ENCODE measurements at regions not wholly inside any gene's neighbourhood (a gene's known extent, or its start where the extent isn't known, plus 50 kb on each side); places are given as distances from the start of the nearest gene placed in this dataset.
"Not testable (repeated sequence)": the region's sequence is repeated elsewhere in the genome, so short reads cannot be mapped to it uniquely, and the experiment has no call there.

DNA sequence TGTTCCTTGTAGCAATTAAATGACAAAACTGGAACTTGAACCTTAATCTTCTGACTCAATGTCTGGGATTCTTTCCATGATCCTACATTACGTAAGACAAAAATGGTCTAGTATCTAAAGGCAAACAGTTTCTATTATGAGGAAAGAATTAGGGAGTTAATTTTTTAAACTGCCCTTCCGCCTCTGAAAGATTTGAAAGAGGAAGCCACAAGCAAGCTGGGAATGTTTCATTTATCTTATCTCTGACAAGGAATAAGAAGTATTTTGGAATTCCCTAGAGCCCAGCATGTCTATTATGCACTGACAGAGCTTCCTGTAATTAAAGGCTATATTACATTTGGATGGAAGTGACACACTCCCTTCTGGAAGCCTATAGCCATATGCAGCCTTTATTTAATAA is 558.8 kb upstream of the CDH2 start:
- DNase-seq: peak; percentile 96

DNA sequence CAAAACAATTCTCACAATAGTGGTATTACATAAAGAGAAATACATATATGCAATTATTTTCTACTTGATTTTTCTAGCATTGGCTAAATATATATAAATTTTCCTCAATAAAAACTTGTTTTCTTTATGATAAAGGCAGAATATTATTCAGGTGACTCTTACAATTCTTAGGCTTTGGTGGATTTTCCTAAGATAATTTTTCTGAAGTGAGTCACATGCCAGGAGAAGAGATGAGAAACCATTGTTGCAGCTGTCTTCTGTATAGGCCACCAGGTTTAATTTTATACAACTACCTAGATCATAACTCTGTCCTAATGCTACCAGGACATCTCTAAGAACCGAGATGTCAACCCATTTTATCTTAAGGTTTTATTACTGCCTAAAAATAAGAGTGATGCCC is 552.4 kb upstream of the CDH2 start:
- peak; percentile 63 for DNase-seq

DNA sequence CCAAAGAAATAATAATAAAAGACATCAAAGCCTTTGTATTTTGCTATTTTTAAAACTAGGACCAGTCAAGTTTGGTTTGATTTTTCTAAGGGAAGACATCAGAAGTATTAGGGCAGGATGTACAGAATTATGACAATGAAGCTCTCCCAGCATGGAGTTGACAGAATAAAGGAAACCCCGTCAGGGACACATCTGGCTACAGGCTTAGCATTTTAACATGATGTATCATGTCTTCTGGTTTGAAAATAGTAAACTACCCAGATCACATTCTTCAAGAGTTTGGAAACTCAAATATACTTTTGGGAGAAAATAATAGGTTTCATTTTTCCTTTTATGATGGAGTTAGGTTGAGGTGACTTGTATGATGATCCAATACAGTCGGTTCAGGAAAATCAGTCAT is 552.0 kb upstream of the CDH2 start:
- DNase-seq: peak; percentile 64

- DNase-seq: not testable (repeated sequence)
These were observed 550.3 kb upstream of the CDH2 start for GRCh38 chr18:28727189-28727588.

GRCh38 chr18:28725876-28726275 is 548.9 kb upstream of the CDH2 start:
- DNase-seq: peak; percentile 44

DNA sequence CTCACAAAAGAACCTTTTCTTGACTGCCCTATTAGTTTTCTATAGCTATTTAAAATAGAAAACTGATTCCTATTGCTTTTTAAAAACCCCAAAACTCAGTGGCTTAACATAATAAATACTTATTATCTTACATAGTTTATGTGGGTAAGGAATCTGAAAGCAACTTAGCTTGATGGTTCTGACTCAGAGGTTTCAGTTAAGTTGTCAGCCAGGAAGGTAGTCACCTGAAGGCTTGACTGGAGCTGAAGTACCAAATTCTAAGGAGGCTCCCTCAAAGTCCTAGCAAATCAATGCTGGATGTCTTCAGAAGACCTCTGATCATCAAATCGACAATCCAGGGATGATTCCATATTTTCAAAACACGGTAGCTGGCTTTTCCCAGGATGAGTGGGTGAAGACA is 546.6 kb upstream of the CDH2 start:
- no peak for DNase-seq

- no peak for DNase-seq
These were observed 541.8 kb upstream of the CDH2 start for GRCh38 chr18:28718696-28719095.

DNA sequence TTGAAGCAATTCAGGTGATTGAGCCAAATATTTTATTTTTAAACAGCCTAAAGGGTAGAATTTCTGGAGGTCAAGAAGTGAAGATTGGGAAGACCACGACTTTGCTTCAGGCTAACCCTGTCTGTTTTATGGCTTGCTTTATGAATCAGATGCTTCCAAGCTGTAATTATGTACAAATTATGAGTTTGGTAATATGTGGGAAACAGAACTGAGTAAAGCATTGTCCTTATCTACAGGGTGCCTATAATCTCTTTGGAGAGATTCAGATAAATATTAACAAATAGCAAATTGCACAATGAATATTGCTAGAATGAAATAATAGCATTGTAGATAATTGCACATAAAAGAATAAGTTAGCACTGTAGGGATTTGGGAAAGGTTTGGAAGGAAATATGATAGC is 539.4 kb upstream of the CDH2 start:
- DNase-seq: no peak

GRCh38 chr18:28715206-28715605 is 538.3 kb upstream of the CDH2 start:
- DNase-seq: no peak

GRCh38 chr18:28714498-28714897 is 537.6 kb upstream of the CDH2 start:
- DNase-seq: no peak

DNA sequence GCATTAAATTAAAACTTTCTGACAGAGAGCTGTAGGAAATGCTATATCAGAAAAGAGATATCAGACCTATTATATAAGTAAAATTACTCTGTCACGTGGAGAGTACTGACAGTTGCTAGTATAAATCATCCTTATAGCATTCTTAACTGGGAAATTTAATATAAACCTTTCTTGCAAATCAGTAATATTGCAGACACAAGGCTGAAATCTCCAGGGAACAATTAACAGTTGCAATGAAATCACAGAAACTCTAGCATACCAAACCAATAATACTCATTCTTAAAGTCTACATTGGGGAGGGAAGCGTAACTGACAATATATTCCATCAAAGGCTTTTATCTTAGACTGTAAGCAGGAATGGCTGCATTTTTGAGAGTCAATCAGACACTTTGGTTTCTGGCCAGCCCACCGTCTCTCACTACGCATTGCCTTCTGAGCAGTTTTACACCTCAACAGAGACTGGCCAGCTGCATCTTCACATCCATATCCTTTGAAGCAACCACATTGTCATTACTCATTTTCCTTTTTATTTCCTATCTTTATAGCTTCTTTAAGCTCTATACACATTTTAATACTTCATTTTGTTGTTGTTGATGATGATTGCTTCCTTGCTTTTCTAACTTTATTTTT is 536.0 kb upstream of the CDH2 start:
- peak; percentile 35 for DNase-seq

DNA sequence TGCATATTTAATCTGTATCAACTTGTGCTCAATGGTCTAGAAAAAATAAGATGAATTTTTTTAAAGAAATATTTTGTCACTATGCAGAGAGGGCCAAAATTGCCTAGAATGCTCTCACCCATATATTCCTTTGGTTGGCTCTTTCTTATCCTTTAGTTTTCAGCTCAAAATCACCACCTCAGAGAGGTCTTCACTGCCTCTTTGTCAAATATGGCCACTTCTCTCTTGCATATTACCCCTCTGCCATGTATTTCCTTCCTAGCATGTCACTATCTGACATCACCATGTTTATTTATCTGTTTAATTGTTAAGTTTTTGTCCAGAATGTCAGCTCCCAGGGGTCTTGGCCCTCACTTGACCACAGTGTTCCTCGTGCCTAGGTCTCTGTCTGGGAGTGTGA is 535.2 kb upstream of the CDH2 start:
- no peak for DNase-seq

GRCh38 chr18:28711096-28711495 is 534.2 kb upstream of the CDH2 start:
- DNase-seq: no peak

- DNase-seq: no peak
These were observed 530.1 kb upstream of the CDH2 start for GRCh38 chr18:28707006-28707405.

- DNase-seq: no peak
These were observed 529.5 kb upstream of the CDH2 start for GRCh38 chr18:28706397-28706796.

DNA sequence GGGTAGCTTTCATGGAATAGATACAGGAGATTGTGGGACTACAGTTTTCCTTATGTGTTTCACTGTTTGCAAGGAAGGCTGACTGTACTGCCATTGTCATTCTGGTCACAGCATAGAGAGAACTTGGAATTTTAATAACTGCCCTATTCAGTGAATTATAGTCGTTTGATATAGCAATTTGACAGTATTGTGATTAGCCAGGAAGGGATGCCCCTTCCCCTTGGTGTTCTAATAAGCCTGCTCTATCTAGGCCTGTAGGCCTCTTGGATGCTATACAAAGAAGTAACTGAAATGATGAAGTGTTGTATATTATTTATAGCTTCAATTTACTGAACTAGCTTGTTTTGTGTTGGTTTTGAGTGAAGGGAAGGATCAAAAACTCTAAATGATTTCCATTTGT is 528.6 kb upstream of the CDH2 start:
- DNase-seq: no peak

- no peak for DNase-seq
These were observed 515.4 kb upstream of the CDH2 start for GRCh38 chr18:28692337-28692736.

DNA sequence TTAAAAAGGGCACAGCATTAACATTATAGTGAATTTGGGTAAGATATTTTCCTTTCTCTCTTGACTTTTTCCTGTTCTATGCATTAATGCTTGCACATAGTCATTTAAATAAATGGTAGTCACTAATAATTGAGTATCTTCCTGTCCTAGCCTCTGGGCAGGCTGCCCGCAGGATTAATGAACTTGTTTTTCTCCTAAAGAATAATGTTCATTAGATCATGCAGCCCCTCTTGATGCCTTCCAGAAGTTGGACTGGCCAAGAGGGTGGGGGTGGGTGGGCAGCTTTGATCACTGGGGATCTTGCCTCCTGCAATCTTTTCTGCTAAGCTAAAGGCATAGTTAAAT is 514.5 kb upstream of the CDH2 start:
- DNase-seq: peak; percentile 64

DNA sequence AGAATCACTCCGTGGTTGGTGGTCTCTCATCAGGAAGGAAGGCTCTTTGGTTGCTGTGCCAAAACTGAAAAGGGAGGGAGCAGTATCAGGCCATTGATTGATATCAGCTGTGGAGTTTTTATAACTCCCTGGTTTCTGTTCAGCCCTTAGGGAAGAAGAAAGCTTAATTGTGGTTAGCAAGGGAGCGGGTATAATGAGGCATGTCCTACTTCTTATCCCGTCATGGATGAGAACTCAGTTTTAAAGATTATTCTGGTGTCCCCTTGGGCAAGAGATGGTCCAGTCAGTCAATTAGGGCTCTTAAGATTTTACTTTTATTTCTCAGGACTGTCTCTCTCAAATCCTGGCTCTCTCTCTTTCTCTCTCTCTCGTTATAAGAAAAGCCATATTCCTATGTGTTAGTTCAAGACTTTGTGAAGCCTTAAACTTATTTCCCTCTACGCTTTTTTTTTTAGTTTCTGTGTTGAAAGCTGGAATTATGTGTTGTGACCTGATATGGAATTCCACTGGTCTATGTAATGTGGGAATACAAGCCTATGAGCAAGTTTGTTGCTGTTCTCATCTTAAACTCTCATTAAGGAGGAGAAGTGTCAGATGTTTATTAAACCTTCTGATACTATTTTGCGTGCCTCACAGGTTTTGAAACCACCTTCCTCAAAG is 514.0 kb upstream of the CDH2 start:
- DNase-seq: peak; percentile 31

GRCh38 chr18:28690100-28690499 is 513.2 kb upstream of the CDH2 start:
- DNase-seq: no peak

DNA sequence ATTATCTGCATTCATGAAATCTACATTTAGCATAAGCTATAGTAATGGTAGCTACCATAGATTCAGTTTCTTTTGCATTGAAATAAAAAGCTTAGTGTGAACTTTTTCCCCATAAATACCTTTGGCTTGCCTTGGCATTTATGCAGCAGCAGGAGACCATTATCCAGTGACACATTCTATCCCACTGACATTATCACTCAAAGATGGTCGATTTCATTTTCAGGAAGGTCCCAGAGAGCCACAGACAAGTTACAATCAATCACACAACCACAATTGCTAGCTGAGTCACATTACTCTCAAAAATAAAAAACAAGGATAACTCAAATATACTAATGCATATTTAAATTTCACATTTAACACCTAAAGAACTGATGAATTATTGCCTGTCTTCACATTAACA is 512.7 kb upstream of the CDH2 start:
- DNase-seq: peak; percentile 20

- no peak for DNase-seq
These were observed 507.9 kb upstream of the CDH2 start for GRCh38 chr18:28684746-28685355.

DNA sequence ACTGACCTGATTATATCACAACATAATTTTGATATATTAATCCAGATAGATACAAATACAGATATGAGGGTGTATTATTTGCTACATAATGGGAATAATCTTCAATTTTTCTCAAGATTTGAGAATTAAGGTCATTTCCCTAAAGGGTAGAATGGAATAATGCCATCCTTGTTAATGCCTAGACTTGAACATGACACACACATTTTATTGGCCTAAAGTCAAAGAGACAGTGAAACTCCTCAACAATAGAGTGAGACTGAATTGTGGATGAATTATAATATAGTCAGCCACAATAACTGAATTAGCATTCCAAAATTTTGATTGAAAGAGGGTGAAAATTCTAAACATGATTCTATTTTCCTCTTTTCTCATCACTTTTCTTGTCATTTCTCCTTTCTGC is 506.0 kb upstream of the CDH2 start:
- no peak for DNase-seq

- peak; percentile 10 for DNase-seq
These were observed 492.2 kb upstream of the CDH2 start for GRCh38 chr18:28669165-28669564.

DNA sequence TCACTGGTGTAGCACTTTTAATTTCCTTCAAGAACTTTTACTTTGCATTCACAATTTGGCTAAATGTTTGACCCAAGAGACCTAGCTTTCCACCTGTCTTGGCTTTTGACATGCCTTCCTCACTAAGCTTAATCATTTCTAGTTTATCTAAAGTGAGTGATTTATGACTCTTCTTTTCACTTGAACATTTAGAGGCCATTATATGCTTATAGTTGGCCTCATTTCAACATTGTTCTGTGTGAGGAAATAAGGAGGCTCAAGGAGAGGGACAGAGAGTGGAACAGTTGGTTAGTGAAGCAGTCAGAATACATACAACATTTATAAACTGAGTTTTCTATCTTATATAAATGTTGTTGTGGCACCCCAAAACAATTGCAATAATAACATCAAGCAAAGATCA is 489.3 kb upstream of the CDH2 start:
- DNase-seq: no peak
